HG03139 (cell line): ENCODE measurements at regions not wholly inside any gene's neighbourhood (a gene's known extent, or its start where the extent isn't known, plus 50 kb on each side); places are given as distances from the start of the nearest gene placed in this dataset.
"Not testable (repeated sequence)": the region's sequence is repeated elsewhere in the genome, so short reads cannot be mapped to it uniquely, and the experiment has no call there.

Source experiments
- ATAC-seq: cut with Tn5 transposase; IDR thresholded peaks from one replicate; pipeline ENCODE4 v1.9.1; 2021; ENCODE audit not compliant: unreplicated experiment

- ATAC-seq = no peak
Measured at GRCh38 chr3:8298021-8298954, 203.3 kb upstream of the LMCD1 start.

- peak; percentile 55 for ATAC-seq
Measured at GRCh38 chr3:8301977-8302735, 199.5 kb upstream of the LMCD1 start.

- no peak for ATAC-seq
Measured at GRCh38 chr3:8303466-8303865, 198.2 kb upstream of the LMCD1 start.

GRCh38 chr3:8305371-8305770 is 196.3 kb upstream of the LMCD1 start:
- ATAC-seq = no peak

- no peak for ATAC-seq
Measured at GRCh38 chr3:8307545-8308110, 194.0 kb upstream of the LMCD1 start.

- no peak for ATAC-seq
Measured at GRCh38 chr3:8311321-8311720, 190.3 kb upstream of the LMCD1 start.

GRCh38 chr3:8312685-8313084 is 188.9 kb upstream of the LMCD1 start:
- ATAC-seq = no peak

- ATAC-seq = no peak
Measured at GRCh38 chr3:8313560-8314267, 187.9 kb upstream of the LMCD1 start.

GRCh38 chr3:8315526-8315925 is 186.1 kb upstream of the LMCD1 start:
- not testable (repeated sequence) for ATAC-seq

GRCh38 chr3:8317661-8318649 is 183.7 kb upstream of the LMCD1 start:
- ATAC-seq = no peak

GRCh38 chr3:8319935-8320634 is 181.5 kb upstream of the LMCD1 start:
- no peak for ATAC-seq

GRCh38 chr3:8320711-8321458 is 180.7 kb upstream of the LMCD1 start:
- no peak for ATAC-seq

- ATAC-seq = no peak
Measured at GRCh38 chr3:8324747-8325146, 176.9 kb upstream of the LMCD1 start.

GRCh38 chr3:8325306-8325705 is 176.3 kb upstream of the LMCD1 start:
- ATAC-seq = no peak

GRCh38 chr3:8325833-8326232 is 175.8 kb upstream of the LMCD1 start:
- not testable (repeated sequence) for ATAC-seq

GRCh38 chr3:8327739-8328138 is 173.9 kb upstream of the LMCD1 start:
- no peak for ATAC-seq

GRCh38 chr3:8328967-8329366 is 172.7 kb upstream of the LMCD1 start:
- no peak for ATAC-seq

GRCh38 chr3:8329598-8329997 is 172.0 kb upstream of the LMCD1 start:
- ATAC-seq = no peak

- ATAC-seq = no peak
Measured at GRCh38 chr3:8336456-8336855, 165.2 kb upstream of the LMCD1 start.
